Neural cell (in vitro differentiated cells): ENCODE measurements at regions not wholly inside any gene's neighbourhood (a gene's known extent, or its start where the extent isn't known, plus 50 kb on each side); places are given as distances from the start of the nearest gene placed in this dataset.

ENCODE experiments used
- CTCF ChIP-seq: fragments of 450-650 bp; IDR thresholded peaks from 2 replicates; pipeline ENCODE4 v1.5.1; 2014; ENCODE audit warnings: antibody characterized with exemption, mild to moderate bottlenecking, moderate library complexity; ENCODE audit not compliant: poor library complexity, severe bottlenecking
- EZH2 ChIP-seq: fragments of 200-600, 300-800 bp; shearing (Covaris generic), sonication (generic); IDR thresholded peaks from 2 replicates; pipeline ENCODE4 v1.6.1; 2014; ENCODE audit warnings: antibody characterized with exemption, low read length, borderline replicate concordance, mild to moderate bottlenecking; ENCODE audit not compliant: insufficient read depth, poor library complexity, severe bottlenecking
- MXI1 ChIP-seq: fragments of 450-650 bp; conservative IDR thresholded peaks from 2 replicates; pipeline ENCODE4 v1.6.1; 2014; ENCODE audit warnings: antibody characterized with exemption, mild to moderate bottlenecking; ENCODE audit not compliant: poor library complexity, severe bottlenecking
- POLR2AphosphoS5 ChIP-seq: IDR thresholded peaks from 2 replicates; pipeline ENCODE4 v1.6.1; 2012
- RAD21 ChIP-seq: fragments of 450-650 bp; conservative IDR thresholded peaks from 2 replicates; pipeline ENCODE4 v1.6.1; 2014; ENCODE audit warnings: antibody characterized with exemption, mild to moderate bottlenecking, moderate library complexity
- REST ChIP-seq: IDR thresholded peaks from 2 replicates; pipeline ENCODE4 v1.6.1; 2012; ENCODE audit warnings: borderline replicate concordance
- SMC3 ChIP-seq: fragments of 450-650 bp; conservative IDR thresholded peaks from 2 replicates; pipeline ENCODE4 v1.6.1; 2014; ENCODE audit warnings: antibody characterized with exemption, mild to moderate bottlenecking, moderate library complexity; ENCODE audit not compliant: poor library complexity
- TAF1 ChIP-seq: IDR thresholded peaks from 2 replicates; pipeline ENCODE4 v1.6.1; 2012; ENCODE audit warnings: low read depth

- no peak for TF ChIP-seq CTCF
- TF ChIP-seq REST, result no peak
- TF ChIP-seq EZH2, result no peak
- TF ChIP-seq POLR2AphosphoS5, result no peak
- TF ChIP-seq SMC3, result no peak
- TF ChIP-seq TAF1, result no peak
- no peak for TF ChIP-seq RAD21
- no peak for TF ChIP-seq MXI1
Observed at GRCh38 chr11:28976012-28976800, 868.0 kb downstream of the METTL15 start.
